SK-N-MC (cell line): ENCODE measurements at regions not wholly inside any gene's neighbourhood (a gene's known extent, or its start where the extent isn't known, plus 50 kb on each side); places are given as distances from the start of the nearest gene placed in this dataset.

Experiments used
- EZH2 ChIP-seq: fragments of 200-600 bp; sonication (generic); IDR thresholded peaks from one replicate; pipeline ENCODE4 v1.6.1; 2017; ENCODE audit warnings: antibody characterized with exemption
- POLR2AphosphoS5 ChIP-seq: IDR thresholded peaks from 2 replicates; pipeline ENCODE4 v1.6.1; 2012; ENCODE audit warnings: mild to moderate bottlenecking, low read depth, low read length, borderline replicate concordance

DNA sequence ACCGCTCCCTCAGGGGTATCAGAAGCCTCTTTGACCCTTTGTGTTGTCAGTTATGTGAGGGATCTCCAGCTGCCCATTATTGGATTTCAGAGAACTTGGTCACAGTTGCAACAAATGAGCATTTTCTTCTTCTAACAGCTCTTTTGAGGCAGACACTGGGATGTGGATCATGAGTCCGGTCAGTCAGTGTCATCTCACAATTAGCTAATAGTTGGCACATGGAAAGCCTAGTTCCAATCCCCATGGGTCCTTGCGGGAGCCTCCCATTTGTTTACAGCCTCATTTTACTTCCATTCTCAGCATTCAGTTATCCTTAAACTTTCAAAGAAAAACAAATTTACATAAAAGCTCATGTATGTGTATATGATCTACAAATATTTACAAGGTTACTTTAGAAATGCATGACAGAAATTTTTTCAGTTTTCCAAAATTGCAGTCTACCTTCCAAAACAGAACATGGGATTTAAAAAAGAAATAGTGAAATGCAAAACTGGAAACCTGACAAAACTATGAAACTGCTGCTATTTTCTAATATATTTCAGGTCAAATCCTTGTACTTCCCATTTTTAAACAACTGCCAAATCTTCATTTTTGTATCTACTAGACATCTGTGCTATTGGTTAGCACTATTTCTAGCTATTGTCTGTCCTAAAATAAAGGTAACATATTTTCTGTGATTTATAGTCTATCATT, 547.1 kb upstream of the ZEB2 start:
- TF ChIP-seq EZH2 (no peak), POLR2AphosphoS5 (no peak)
